Cardiac muscle cell (in vitro differentiated cells and primary cell): ENCODE measurements at regions not wholly inside any gene's neighbourhood (a gene's known extent, or its start where the extent isn't known, plus 50 kb on each side); places are given as distances from the start of the nearest gene placed in this dataset.

Experiments used
- DNase-seq, 2 donors: peaks; one replicate each; pipeline versions ENCODE4 v3.0.0 to v3.0.0-alpha.2; 2010 to 2017; ENCODE audit warnings: low read depth in 1 of 2, low spot score in 1 of 2
- H3K27ac ChIP-seq: fragments of 200-600 bp; sonication (generic); 2 replicates; pipeline ENCODE4 v1.5.1; 2016
- H3K27me3 ChIP-seq: fragments of 200-600 bp; sonication (generic); 2 replicates; pipeline ENCODE4 v1.6.0; 2016; ENCODE audit warnings: control low read depth
- H3K36me3 ChIP-seq: fragments of 200-600 bp; sonication (generic); 2 replicates; pipeline ENCODE4 v1.5.1; 2016; ENCODE audit warnings: control low read depth
- H3K4me1 ChIP-seq: fragments of 200-600 bp; sonication (generic); 2 replicates; pipeline ENCODE4 v1.8.1; 2017; ENCODE audit warnings: low read depth, mild to moderate bottlenecking, mixed run types
- H3K4me3 ChIP-seq: fragments of 200-600 bp; sonication (generic); 2 replicates; pipeline ENCODE4 v1.5.1; 2016; ENCODE audit warnings: mild to moderate bottlenecking
- H3K9me3 ChIP-seq: fragments of 200-600 bp; sonication (generic); 2 replicates; pipeline ENCODE4 v1.5.1; 2017; ENCODE audit warnings: low read depth, mild to moderate bottlenecking, control low read depth
- CTCF ChIP-seq: IDR thresholded peaks from 2 replicates; pipeline ENCODE4 v1.5.1; 2012; ENCODE audit warnings: low read depth, mild to moderate bottlenecking, low read length

- H3K27me3 ChIP-seq: no peaks in the 10 kb centered on the region
- H3K27ac ChIP-seq: no peak overlapping the region
- no peak for DNase-seq
Measured at GRCh38 chr16:86112178-86112577, 213.2 kb downstream of the IRF8 start.

GRCh38 chr16:86117235-86117634 lies 218.3 kb downstream of the IRF8 start:
- Histone ChIP-seq H3K4me3 (no peak overlapping the region), H3K36me3 (no peaks in the 10 kb centered on the region), H3K27me3 (peaks cover 5% of the 10 kb centered on the region), H3K4me1 (no peaks in the 10 kb centered on the region), H3K27ac (no peak overlapping the region), H3K9me3 (no peaks in the 10 kb centered on the region)
- no peak for DNase-seq
- TF ChIP-seq CTCF: no peak

More at GRCh38 chr16:86112178-86112577, 213.2 kb downstream of the IRF8 start:
- Histone ChIP-seq H3K4me1 (no peaks in the 10 kb centered on the region), H3K36me3 (no peaks in the 10 kb centered on the region), H3K9me3 (no peaks in the 10 kb centered on the region), H3K4me3 (no peak overlapping the region)
- no peak for TF ChIP-seq CTCF

GRCh38 chr16:86117756-86118155 lies 218.8 kb downstream of the IRF8 start:
- no peaks in the 10 kb centered on the region for H3K36me3 ChIP-seq

GRCh38 chr16:86118467-86119307 lies 219.7 kb downstream of the IRF8 start:
- TF ChIP-seq CTCF: no peak
- Histone ChIP-seq H3K4me3 (no peak overlapping the region), H3K4me1 (no peaks in the 10 kb centered on the region), H3K27me3 (peaks cover 5% of the 10 kb centered on the region), H3K36me3 (no peaks in the 10 kb centered on the region), H3K27ac (no peak overlapping the region), H3K9me3 (no peaks in the 10 kb centered on the region)
- no peak for DNase-seq

More at GRCh38 chr16:86117756-86118155, 218.8 kb downstream of the IRF8 start:
- Histone ChIP-seq H3K27me3 (peaks cover 5% of the 10 kb centered on the region), H3K9me3 (no peaks in the 10 kb centered on the region), H3K27ac (no peak overlapping the region), H3K4me3 (no peak overlapping the region), H3K4me1 (no peaks in the 10 kb centered on the region)
- TF ChIP-seq CTCF: no peak
- DNase-seq: peak in 1 of 2 donors; percentile 26

DNA sequence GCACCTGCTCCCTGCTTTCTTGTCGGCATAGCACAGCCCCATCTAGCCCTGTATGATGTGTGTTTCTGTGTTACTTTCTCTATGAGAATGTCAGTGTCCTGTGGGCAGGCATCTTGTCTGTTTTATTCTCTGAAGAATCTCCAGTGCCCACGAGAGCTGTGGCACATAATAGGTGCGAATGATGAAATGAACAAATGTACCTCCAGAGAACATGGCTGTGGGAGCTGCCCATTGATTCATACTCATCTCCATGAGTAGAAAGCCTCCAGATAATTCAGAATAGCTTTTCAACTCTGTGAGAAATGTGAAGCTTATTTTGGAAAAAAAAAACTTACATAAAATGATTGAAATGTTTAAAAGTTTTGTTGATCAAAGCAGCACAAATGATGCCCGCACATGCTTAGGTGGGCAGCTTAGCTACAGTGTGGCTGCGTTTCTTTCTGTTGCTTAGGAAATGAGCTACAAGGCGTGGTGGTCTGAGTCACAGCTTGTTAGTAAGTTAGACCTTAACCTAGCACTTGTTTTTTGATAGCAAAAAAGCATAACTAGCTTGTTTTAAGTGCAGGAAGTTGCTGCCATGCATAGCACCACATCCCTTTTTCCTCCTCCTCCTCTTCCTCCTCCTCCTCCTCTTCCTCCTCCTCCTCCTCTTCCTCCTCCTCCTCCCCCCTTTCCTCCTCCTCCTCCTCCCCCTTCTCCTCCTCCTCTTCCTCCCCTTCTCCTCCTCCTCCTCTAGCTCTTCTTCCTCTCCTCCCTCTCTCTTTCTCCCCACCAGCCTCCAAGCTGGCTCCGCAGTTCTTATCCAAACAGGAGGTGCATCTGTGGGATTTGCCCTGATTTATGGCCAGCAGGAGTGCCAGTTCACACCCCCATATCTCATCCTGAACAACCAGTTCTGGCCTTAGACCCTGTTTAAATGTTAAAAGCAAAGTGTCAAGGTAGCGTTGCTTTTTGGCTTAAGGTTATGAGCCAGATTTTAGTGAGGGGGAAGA lies 221.5 kb downstream of the IRF8 start:
- no peak for TF ChIP-seq CTCF
- Histone ChIP-seq H3K27ac (no peak overlapping the region), H3K9me3 (no peaks in the 10 kb centered on the region), H3K4me1 (no peaks in the 10 kb centered on the region), H3K4me3 (no peak overlapping the region), H3K36me3 (no peaks in the 10 kb centered on the region), H3K27me3 (peaks cover 5% of the 10 kb centered on the region)
- no peak for DNase-seq
